ENCODE measurements at regions not wholly inside any gene's neighbourhood (a gene's known extent, or its start where the extent isn't known, plus 50 kb on each side); places are given as distances from the start of the nearest gene placed in this dataset.

- DNase-seq (ENCODE audit: low spot score): no peak
Observed at GRCh38 chrX:36436361-36436760, 516.8 kb downstream of the CFAP47 start.

DNA sequence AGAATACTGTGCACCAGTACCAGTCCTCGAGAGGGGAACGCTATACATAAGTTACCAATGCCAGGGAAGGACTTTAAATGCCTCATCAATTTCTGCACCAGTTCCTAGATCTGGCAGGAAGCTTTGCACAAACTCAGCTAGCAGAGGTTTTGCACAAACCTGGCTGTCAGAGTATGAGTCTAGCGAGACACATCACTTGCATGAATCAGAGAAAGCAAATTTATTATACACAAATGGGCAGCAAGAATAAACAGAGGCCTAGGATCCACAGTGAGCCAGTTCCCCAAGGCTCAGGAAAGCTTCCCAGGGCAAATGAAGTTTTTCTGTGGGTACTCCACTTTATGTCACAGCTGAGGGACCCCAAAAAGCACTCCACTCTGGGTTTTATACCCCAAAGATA is 523.5 kb downstream of the CFAP47 start:
- no peak for DNase-seq (ENCODE audit: low spot score)

GRCh38 chrX:36445566-36445965 is 526.0 kb downstream of the CFAP47 start:
- no peak for DNase-seq (ENCODE audit: low spot score)

DNA sequence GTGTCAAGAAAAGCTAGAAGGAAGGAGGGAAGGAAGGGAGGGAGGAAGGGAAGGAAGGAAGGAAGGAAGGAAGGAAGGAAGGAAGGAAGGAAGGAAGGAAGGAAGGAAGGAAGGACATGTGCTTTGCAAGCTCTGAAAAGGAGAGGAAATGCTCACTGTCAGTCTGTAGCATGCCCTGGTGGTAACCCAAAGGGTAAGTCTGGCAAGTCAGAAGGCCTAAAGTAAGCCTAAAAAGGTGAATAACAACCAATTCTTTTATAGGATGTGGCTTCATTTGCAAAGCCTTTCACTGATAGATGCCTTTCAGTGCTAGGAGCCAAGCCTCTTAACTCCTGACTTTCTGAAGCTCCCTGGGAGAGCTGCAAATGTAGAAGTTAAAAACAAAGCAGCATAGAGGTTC is 542.6 kb downstream of the CFAP47 start:
- no peak for DNase-seq (ENCODE audit: low spot score)

DNA sequence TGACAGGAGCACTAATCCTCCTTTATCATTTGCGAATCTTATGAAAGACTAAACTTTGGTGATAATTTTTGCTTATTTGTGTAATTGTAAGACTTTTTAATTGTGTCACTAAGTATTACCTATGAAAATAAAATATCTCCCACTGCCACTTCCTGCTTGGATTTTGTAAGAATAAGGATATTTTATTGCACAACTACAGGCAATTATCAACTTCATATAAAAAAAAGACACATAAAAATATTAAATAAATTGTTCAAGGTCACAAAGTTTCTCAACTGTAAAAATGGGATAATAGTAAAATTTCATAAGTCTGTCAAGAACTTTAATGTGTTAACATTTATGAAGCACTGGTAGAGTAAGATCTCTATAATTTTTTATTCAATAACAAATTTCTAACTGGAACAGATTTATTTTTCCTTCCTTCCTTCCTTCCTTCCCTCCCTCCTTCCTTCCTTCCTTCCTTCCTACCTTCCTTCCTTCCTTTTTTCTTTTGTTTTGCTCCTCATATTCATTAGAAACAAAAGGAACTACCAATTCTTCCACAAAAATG is 527.6 kb upstream of the FAM47C start:
- DNase-seq (ENCODE audit: low spot score): no peak

DNA sequence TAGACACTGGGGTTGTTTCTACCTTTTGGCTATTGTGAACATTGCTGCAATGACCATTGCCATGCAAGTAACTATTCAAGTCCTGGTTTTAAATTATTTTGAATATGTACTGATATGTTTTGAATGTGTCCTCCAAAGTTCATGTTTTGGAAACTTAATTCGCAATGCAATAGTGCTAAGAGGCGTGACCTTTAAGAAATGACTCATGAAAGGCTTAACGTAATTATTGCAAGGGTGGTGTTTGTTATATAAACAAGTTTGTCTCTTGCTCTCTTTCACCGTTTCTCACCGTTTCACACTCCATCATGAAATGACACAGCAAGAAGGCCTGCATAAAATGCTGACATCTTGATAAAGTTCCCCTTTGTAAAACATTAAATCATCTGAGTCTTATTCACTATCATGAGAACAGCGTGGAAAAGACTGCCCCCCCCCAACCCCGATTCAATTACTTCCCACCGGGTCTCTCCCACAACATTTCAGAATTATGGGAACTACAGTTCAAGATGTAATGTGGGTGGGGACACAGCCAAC is 506.9 kb upstream of the FAM47C start:
- no peak for DNase-seq (ENCODE audit: low spot score)

DNA sequence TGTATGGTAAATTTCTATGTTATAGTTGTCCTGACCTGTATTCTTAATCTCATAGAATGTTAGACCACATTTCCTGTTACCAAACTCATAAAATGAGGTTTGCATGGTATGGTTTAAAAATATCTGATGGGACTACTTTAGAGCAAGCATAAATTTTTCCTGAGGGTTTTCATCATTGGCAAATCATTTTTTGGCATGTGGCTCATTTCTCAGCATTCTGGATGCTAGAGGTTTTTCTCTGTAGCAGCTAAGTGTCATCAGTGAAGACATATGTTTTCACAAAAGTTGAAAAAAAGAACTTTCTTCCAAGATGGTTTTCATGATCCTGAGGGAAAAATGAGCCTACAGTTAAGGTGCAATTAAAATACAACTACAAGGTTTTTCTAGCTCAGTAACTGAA is 503.5 kb upstream of the FAM47C start:
- no peak for DNase-seq (ENCODE audit: low spot score)

DNA sequence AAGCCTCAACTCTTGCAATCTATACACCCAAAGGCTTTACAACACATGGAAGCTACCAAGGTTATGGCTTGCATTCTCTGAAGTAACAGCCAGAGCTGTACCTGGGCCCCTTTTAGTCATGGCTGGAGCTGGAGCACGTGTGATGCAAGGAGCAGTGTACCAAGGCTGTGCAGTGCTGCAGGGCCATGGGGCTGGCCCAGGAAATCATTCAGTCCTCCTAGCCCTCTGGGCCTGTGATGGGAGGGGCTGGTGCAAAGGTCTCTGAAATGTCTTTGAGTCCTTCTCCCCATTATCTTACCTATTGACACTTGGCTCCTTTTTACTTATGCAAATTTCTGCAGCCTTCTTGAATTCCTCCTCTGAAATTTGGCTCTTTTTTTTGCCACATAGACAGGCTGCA is 500.1 kb upstream of the FAM47C start:
- DNase-seq (ENCODE audit: low spot score): no peak

DNA sequence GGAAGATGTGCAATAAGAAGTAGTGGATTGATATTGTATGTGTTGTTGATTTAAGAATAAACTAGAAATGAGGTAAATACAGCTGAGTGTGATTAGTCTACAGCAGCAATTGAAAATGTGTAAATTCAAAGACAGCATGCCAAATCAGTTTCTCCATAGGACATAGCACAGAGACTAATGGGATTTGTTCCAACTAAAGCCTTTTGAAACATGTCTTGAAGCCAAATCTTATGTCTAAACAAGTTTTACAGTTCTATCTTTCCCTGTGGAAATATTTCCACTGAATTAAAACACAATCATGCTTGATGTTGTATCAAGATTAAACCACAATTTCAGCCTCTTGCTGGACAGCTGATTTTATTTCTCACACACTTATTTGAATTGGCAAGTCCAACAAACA is 497.4 kb upstream of the FAM47C start:
- DNase-seq (ENCODE audit: low spot score): no peak

- DNase-seq (ENCODE audit: low spot score): no peak
Observed at GRCh38 chrX:36528661-36529060, 479.5 kb upstream of the FAM47C start.

- DNase-seq (ENCODE audit: low spot score): no peak
Observed at GRCh38 chrX:36534900-36535299, 473.3 kb upstream of the FAM47C start.

DNA sequence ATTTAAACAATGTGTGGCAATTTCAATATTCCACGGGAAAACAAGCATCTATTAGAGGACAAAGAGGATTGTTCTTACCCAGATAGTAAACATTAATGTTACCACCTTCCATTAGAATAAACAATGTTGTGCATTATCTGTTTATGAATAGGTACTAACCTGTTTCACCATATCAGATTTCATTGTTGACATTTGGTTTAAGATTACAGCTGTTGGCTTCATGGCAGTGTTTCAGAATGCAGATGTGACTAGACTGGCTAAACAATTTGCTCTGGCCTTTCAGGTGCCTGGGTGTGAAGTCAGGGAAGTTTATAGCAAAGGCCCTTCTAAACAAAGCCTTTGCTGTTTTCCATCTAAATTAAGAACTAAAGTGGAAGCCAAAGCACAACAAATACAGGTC is 464.7 kb upstream of the FAM47C start:
- DNase-seq (ENCODE audit: low spot score): no peak

DNA sequence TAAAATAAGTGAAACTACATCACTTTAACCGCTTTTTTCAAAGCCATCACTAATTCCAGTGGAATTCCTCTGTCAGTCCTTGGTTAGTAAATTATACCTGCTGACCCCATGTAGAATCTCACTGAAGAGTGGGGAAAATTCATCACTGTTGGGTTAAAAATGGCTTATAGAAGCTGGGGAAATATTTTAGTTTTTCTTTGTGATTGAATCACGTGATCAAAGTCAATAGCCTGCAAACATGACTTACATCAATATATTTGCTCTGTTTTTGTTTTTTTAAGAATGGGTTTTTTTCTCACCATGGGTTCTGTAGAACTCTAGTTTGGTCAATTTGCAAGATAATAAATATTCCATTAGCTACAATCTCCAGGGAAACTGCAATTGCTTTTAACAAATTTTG is 445.2 kb upstream of the FAM47C start:
- DNase-seq (ENCODE audit: low spot score): no peak

DNA sequence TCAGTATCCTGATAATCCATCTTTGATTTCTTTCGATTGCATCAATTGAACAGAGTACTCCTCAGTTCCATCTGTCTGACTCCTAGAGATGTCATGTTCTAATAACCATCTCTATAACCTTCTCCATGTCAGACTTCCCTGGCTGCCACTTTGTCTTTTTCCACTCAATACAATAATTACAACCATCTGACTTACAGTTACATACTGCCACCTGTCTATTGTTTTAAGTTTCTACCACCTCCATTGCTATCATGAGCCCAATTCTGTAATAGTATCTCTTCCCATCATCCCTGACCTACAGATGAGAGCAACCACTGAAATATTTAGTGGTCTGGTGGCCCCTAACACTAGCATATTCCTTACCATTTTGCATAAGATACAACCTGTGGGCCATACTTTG is 439.2 kb upstream of the FAM47C start:
- no peak for DNase-seq (ENCODE audit: low spot score)

DNA sequence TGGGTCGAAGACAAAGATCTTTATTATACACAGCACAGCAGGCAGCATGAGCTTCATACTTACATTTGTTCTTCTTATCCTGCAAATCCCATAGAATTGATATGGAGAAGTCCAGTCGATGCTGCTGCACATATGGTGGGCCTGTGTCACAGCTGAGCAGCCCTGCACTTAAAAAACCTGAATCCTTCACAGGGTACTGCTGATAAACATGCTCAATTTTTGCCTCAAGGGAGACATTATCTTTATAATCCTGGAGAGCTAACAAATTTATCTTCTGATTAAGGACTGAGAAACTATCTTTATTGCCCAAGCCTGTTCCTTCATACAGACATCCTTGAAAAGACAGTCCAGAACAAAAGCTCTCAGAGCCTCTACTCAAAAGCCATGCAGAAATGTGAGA is 434.4 kb upstream of the FAM47C start:
- no peak for DNase-seq (ENCODE audit: low spot score)

- DNase-seq (ENCODE audit: low spot score): no peak
Observed at GRCh38 chrX:36575670-36576069, 432.5 kb upstream of the FAM47C start.

- DNase-seq (ENCODE audit: low spot score): no peak
Observed at GRCh38 chrX:36577006-36577405, 431.2 kb upstream of the FAM47C start.

GRCh38 chrX:36581030-36581429 is 427.1 kb upstream of the FAM47C start:
- DNase-seq (ENCODE audit: low spot score): no peak

DNA sequence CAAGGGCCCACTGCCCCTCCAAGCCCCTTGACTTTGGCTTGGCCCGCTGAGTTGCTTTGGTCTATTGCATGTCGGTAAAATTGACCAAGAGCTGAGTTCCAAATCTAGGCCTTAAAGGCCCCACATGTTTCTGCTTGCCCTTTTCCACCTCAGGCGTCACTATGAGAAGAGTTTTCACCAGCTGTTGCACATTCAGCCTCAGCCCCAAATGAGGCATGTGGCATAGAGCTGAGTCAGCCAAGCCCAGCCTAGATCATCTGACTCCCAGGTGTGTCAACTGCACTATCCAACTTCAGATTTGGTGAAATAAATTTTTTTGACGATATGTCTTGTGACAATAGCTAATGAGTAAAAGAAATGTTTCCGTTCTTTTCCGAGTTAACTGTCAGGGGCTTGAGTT is 424.5 kb upstream of the FAM47C start:
- no peak for DNase-seq (ENCODE audit: low spot score)

- DNase-seq (ENCODE audit: low spot score): no peak
Observed at GRCh38 chrX:36609616-36610585, 398.3 kb upstream of the FAM47C start.

- DNase-seq (ENCODE audit: low spot score): no peak
Observed at GRCh38 chrX:36626898-36627297, 381.3 kb upstream of the FAM47C start.

GRCh38 chrX:36640232-36640631 is 367.9 kb upstream of the FAM47C start:
- no peak for DNase-seq (ENCODE audit: low spot score)

DNA sequence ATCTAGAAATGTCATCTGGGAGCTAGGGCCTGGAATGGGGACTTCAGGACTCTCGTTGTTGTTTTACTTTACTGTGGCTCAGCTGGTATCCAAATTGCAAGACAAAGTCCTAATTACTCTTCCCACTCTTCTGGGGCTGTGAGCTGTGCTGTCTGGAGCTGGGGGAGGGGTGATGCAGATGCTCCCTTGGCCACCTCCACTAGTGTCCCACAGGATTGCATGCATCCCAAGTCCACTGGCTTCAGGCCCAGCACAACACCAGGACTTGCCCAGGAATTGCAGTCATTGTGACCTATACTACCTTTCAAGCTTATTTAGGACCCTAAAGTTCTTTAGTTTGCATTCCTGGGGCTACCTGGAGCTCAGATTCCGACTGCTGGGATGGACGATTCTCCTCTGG is 366.1 kb upstream of the FAM47C start:
- no peak for DNase-seq (ENCODE audit: low spot score)

DNA sequence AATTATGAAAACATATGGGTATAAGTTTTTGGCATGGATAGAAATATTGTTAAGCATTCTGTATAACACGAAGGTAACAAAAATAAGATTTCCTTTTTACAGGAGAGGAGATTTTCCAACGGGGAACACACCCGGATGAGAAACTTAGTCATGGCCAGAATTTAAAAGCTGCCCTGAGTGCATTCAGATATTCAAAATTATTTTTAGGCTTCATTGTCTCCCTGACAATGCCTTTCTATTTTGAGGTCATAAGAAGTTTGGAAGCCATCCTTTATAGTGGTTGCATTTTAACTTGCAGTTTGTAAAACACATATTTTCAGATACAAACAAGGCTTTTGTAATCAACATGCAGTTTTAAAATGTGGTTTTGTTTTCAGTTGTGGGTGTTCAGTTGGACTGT is 357.5 kb upstream of the FAM47C start:
- no peak for DNase-seq (ENCODE audit: low spot score)
